Osteoblast (primary cell): ENCODE measurements at regions not wholly inside any gene's neighbourhood (a gene's known extent, or its start where the extent isn't known, plus 50 kb on each side); places are given as distances from the start of the nearest gene placed in this dataset.

Experiments
- DNase-seq: peaks from one replicate; pipeline ENCODE4 v3.0.0; 2011; ENCODE audit warnings: low spot score, mixed read lengths; ENCODE audit not compliant: insufficient read length; ENCODE audit errors: missing footprints
- H2AFZ ChIP-seq: 2 replicates; pipeline ENCODE4 v1.6.0; 2011; ENCODE audit warnings: mild to moderate bottlenecking, low read length
- H3K27ac ChIP-seq: 2 replicates; pipeline ENCODE4 v1.5.1; 2011; ENCODE audit warnings: mild to moderate bottlenecking, low read depth, low read length, moderate library complexity
- H3K27me3 ChIP-seq: 2 replicates; pipeline ENCODE4 v1.6.0; 2012; ENCODE audit warnings: mild to moderate bottlenecking, control low read depth, inconsistent platforms, low read length, moderate library complexity; ENCODE audit not compliant: insufficient read depth
- H3K36me3 ChIP-seq: 2 replicates; pipeline ENCODE4 v1.5.1; 2011; ENCODE audit warnings: mild to moderate bottlenecking, low read length, control low read depth, moderate library complexity; ENCODE audit not compliant: insufficient read depth
- H3K4me1 ChIP-seq: 2 replicates; pipeline ENCODE4 v1.5.1; 2011; ENCODE audit warnings: mild to moderate bottlenecking, low read length, control low read depth, moderate library complexity; ENCODE audit not compliant: insufficient read depth
- H3K4me2 ChIP-seq: 2 replicates; pipeline ENCODE4 v1.6.0; 2011; ENCODE audit warnings: mild to moderate bottlenecking, low read length; ENCODE audit not compliant: insufficient read depth
- H3K4me3 ChIP-seq: fragments of 200-600 bp; sonication (generic); 3 replicates; pipeline ENCODE4 v1.5.1; 2012; ENCODE audit warnings: mild to moderate bottlenecking, low read length, inconsistent platforms; ENCODE audit not compliant: insufficient read depth
- H3K79me2 ChIP-seq: 2 replicates; pipeline ENCODE4 v1.6.0; 2012; ENCODE audit warnings: mild to moderate bottlenecking, low read length, control low read depth, inconsistent platforms; ENCODE audit not compliant: insufficient read depth
- H3K9me3 ChIP-seq: 2 replicates; pipeline ENCODE4 v1.5.1; 2011; ENCODE audit warnings: low read depth, low read length, control low read depth
- H4K20me1 ChIP-seq: 2 replicates; pipeline ENCODE4 v1.6.0; 2012; ENCODE audit warnings: mild to moderate bottlenecking, low read length, control low read depth; ENCODE audit not compliant: insufficient read depth
- CTCF ChIP-seq: IDR thresholded peaks from 2 replicates; pipeline ENCODE4 v1.5.1; 2011; ENCODE audit warnings: mild to moderate bottlenecking, low read depth, low read length, moderate library complexity; ENCODE audit errors: extremely low read depth

DNA sequence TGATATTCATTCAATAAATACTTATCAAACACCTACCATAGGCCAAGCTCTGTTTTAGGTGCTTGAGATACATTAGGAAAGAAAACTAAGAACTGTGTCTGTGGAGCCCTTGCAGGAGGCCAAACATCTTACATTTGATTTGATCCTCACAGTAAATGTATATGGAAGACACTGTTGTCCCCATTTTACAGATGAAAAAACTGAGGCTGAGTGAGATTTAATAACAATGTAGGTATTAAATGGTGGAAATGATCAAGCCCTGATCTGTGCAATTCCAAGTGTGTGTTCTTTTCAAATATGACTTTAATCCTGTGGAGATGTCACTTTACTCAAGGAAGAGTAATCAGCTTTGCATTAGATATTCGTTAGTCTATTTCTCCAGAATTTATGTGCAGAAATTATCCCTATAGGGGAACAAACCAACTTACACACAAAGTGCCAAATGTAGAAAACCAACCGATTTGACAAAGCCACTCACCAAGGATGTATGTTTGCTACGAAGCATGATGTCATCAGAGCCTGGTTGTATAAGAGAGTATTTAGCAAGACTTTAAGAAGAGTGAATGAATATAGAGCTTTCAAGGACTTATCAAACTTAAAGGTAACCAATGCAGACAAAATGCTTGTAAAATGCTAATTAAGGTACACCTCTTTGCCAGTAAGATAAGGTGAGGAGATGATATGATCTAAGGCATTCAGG, 153.9 kb upstream of the NFIB start:
- H2AFZ ChIP-seq: no peak overlapping the region
- no peak overlapping the region for H3K27ac ChIP-seq
- H3K4me3 ChIP-seq: no peak overlapping the region
- no peaks in the 10 kb centered on the region for H3K79me2 ChIP-seq
- no peaks in the 10 kb centered on the region for H3K9me3 ChIP-seq
- no peak for DNase-seq
- no peaks in the 10 kb centered on the region for H3K36me3 ChIP-seq
- peaks cover 26% of the 10 kb centered on the region for H3K27me3 ChIP-seq
- no peak for TF ChIP-seq CTCF
- H3K4me1 ChIP-seq: no peaks in the 10 kb centered on the region
- H3K4me2 ChIP-seq: no peak overlapping the region
- H4K20me1 ChIP-seq: no peaks in the 10 kb centered on the region

- peaks cover 26% of the 10 kb centered on the region for H3K27me3 ChIP-seq
- no peak overlapping the region for H3K27ac ChIP-seq
- no peak overlapping the region for H2AFZ ChIP-seq
- H3K4me3 ChIP-seq: no peak overlapping the region
- no peaks in the 10 kb centered on the region for H3K36me3 ChIP-seq
- H3K4me1 ChIP-seq: no peaks in the 10 kb centered on the region
- H3K4me2 ChIP-seq: no peak overlapping the region
- peak; percentile 48 for DNase-seq
- no peak for TF ChIP-seq CTCF
- H4K20me1 ChIP-seq: no peaks in the 10 kb centered on the region
- H3K9me3 ChIP-seq: no peaks in the 10 kb centered on the region
- H3K79me2 ChIP-seq: no peaks in the 10 kb centered on the region
Measured at GRCh38 chr9:14466828-14467227, 152.9 kb upstream of the NFIB start.

- no peak overlapping the region for H3K4me3 ChIP-seq
- H2AFZ ChIP-seq: no peak overlapping the region
- H4K20me1 ChIP-seq: no peaks in the 10 kb centered on the region
- H3K79me2 ChIP-seq: no peaks in the 10 kb centered on the region
- no peak for TF ChIP-seq CTCF
- no peaks in the 10 kb centered on the region for H3K9me3 ChIP-seq
- H3K27ac ChIP-seq: no peak overlapping the region
- H3K27me3 ChIP-seq: peaks cover 26% of the 10 kb centered on the region
- no peak for DNase-seq
- no peak overlapping the region for H3K4me2 ChIP-seq
- no peaks in the 10 kb centered on the region for H3K4me1 ChIP-seq
- no peaks in the 10 kb centered on the region for H3K36me3 ChIP-seq
Measured at GRCh38 chr9:14466429-14466818, 152.5 kb upstream of the NFIB start.

- Histone ChIP-seq H3K27me3 (peaks cover 4% of the 10 kb centered on the region), H3K79me2 (no peaks in the 10 kb centered on the region), H3K4me2 (no peak overlapping the region), H3K36me3 (no peaks in the 10 kb centered on the region), H3K4me1 (no peaks in the 10 kb centered on the region), H3K9me3 (no peaks in the 10 kb centered on the region), H3K4me3 (no peak overlapping the region), H4K20me1 (no peaks in the 10 kb centered on the region), H3K27ac (no peak overlapping the region), H2AFZ (no peak overlapping the region)
- TF ChIP-seq CTCF: no peak
- DNase-seq: peak; percentile 38
Measured at GRCh38 chr9:14462950-14463349, 149.0 kb upstream of the NFIB start.
